ENCODE measurements at regions not wholly inside any gene's neighbourhood (a gene's known extent, or its start where the extent isn't known, plus 50 kb on each side); places are given as distances from the start of the nearest gene placed in this dataset.

- TF ChIP-seq NANOG (IDR thresholded peaks at IDR 0.05; ENCODE audit: borderline replicate concordance) (no peak), EZH2phosphoT487 (IDR thresholded peaks at IDR 0.05; ENCODE audit: unreplicated experiment) (no peak), ZNF114 (CRISPR knock-in tag; IDR thresholded peaks at IDR 0.05) (no peak), STAT1 (IDR thresholded peaks at IDR 0.05; ENCODE audit: unreplicated experiment) (no peak), POLR2AphosphoS5 (IDR thresholded peaks at IDR 0.05; ENCODE audit: low read depth) (no peak), ETS1 (IDR thresholded peaks at IDR 0.05) (no peak), CTCF (conservative IDR thresholded peaks at IDR 0.05; ENCODE audit: low read depth in 2 of 2) (no peak), CREB1 (CRISPR knock-in tag; IDR thresholded peaks at IDR 0.05; ENCODE audit: low read depth) (no peak), ZNF462 (CRISPR knock-in tag; IDR thresholded peaks at IDR 0.05) (no peak)
- Mint-ChIP-seq H3K27me3 (ENCODE audit: insufficient read depth, low read depth, poor library complexity) (peaks cover 2% of the 10 kb centered on the region), H3K4me3 (no peak overlapping the region), H3K27ac (no peak overlapping the region), H3K4me1 (peaks cover 14% of the 10 kb centered on the region), H3K9me3 (no peaks in the 10 kb centered on the region), H3K36me3 (ENCODE audit: low read depth) (no peaks in the 10 kb centered on the region)
- peak overlapping the region; percentile 12; the same call in 1 of the 2 replicates for H2AFZ ChIP-seq
- no peaks in the 10 kb centered on the region for H3K9me2 ChIP-seq (ENCODE audit: insufficient read depth)
- no peak overlapping the region for H3K27ac ChIP-seq (ENCODE audit: low read depth)
- H3F3A ChIP-seq (replicated peaks; ENCODE audit: low read depth), result no peaks in the 10 kb centered on the region
- no peaks in the 10 kb centered on the region for H3K79me2 ChIP-seq (replicated peaks; ENCODE audit: insufficient read depth)
- ATAC-seq, result no peak
- DNase-seq (ENCODE audit: low spot score), result peak; percentile 21
- H4K20me1 ChIP-seq (replicated peaks; ENCODE audit: insufficient read depth), result no peaks in the 10 kb centered on the region
- H3K4me3 ChIP-seq, result no peak overlapping the region
- peaks cover 8% of the 10 kb centered on the region; the same call in 1 of the 2 replicates for H3K4me1 ChIP-seq (ENCODE audit: insufficient read depth)
- H3K36me3 ChIP-seq (ENCODE audit: insufficient read depth), result no peaks in the 10 kb centered on the region
- no peak overlapping the region for H3K4me2 ChIP-seq
- no peaks in the 10 kb centered on the region for H3K27me3 ChIP-seq (ENCODE audit: insufficient read depth)
Measured at GRCh38 chr3:159583662-159584061, 405.0 kb upstream of the IL12A start.
